Upper lobe of left lung (tissue), 6 donors: ENCODE measurements at regions not wholly inside any gene's neighbourhood (a gene's known extent, or its start where the extent isn't known, plus 50 kb on each side); places are given as distances from the start of the nearest gene placed in this dataset.
A peak's percentile ranks its signal among the peaks of the same experiment; 100 is the strongest.

ENCODE experiments used
- ATAC-seq, 2 donors: fragments of 200-7000 bp; cut with Tn5 transposase; one replicate each; pipeline ENCODE4 v1.9.1; 2022; ENCODE audit warnings: mild to moderate bottlenecking in 2 of 2, moderate library complexity in 2 of 2; ENCODE audit not compliant: low FRiP score in 2 of 2
- DNase-seq, 2 donors: peaks; one replicate each; pipeline ENCODE4 v3.0.0-alpha.2; 2019 to 2020
- H3K27ac ChIP-seq, 4 donors: fragments of 200-600 bp; sonication (generic); one replicate each; pipeline ENCODE4 v1.5.1; 2016 to 2019
- H3K27me3 ChIP-seq, 4 donors: fragments of 200-600 bp; sonication (generic); one replicate each; pipeline ENCODE4 v1.5.1; 2017 to 2019
- H3K36me3 ChIP-seq, 4 donors: fragments of 200-600 bp; sonication (generic); one replicate each; pipeline ENCODE4 v1.5.1; 2016 to 2019
- H3K4me1 ChIP-seq, 4 donors: fragments of 200-600 bp; sonication (generic); one replicate each; pipeline ENCODE4 v1.5.1; 2018 to 2019
- H3K4me3 ChIP-seq, 4 donors: fragments of 200-600 bp; sonication (generic); one replicate each; pipeline ENCODE4 v1.5.1; 2017 to 2019; ENCODE audit warnings: mild to moderate bottlenecking in 2 of 4, moderate library complexity in 1 of 4
- H3K9me3 ChIP-seq, 4 donors: fragments of 200-600 bp; sonication (generic); one replicate each; pipeline ENCODE4 v1.5.1; 2018 to 2019
- CTCF ChIP-seq, 6 experiments: fragments of 450-650 bp in 4 of 6; fragments of 200-600 bp in 2 of 6; sonication (generic) in 2 of 6; IDR thresholded peaks; one replicate each; pipeline ENCODE4 v1.5.1; 2016 to 2019; ENCODE audit warnings: antibody characterized with exemption in 6 of 6
- EP300 ChIP-seq, 4 donors: sonication (generic); formaldehyde crosslinking; IDR thresholded peaks; one replicate each; pipeline ENCODE4 v1.5.1; 2017; ENCODE audit warnings: antibody characterized with exemption in 4 of 4, control low read depth in 2 of 4
- POLR2A ChIP-seq, 4 donors: fragments of 450-650 bp; IDR thresholded peaks; one replicate each; pipeline ENCODE4 v1.5.1; 2016 to 2017; ENCODE audit warnings: antibody characterized with exemption in 4 of 4, mild to moderate bottlenecking in 2 of 4
- POLR2AphosphoS5 ChIP-seq, 2 donors: sonication (generic); formaldehyde crosslinking; IDR thresholded peaks; one replicate each; pipeline ENCODE4 v1.5.1; 2017; ENCODE audit warnings: antibody characterized with exemption in 2 of 2
- WGBS, 2 donors: methylation state at CpG; one replicate each; pipeline ENCODE4 v1.1.5; 2017 to 2018; 5-methylcytosine and 5-hydroxymethylcytosine counted together
- donor health status: DM: no; HTN: no; CAD: no; lungs with moderate emphysema.
- donor health status: DM: no; HTN: yes; CAD: no; lungs with severe emphysema.

GRCh38 chr4:149218672-149219071, 597.0 kb downstream of the IQCM start:
- Histone ChIP-seq H3K27ac (no peak overlapping the region), H3K36me3 (no peaks in the 10 kb centered on the region), H3K4me3 (no peak overlapping the region), H3K27me3 (no peaks in the 10 kb centered on the region), H3K9me3 (peaks cover 0 to 30% (median 3%) of the 10 kb centered on the region in 4 donors), H3K4me1 (no peaks in the 10 kb centered on the region)
- peak in 1 of 2 donors; percentile 22 for DNase-seq
- TF ChIP-seq POLR2A (IDR thresholded peaks at IDR 0.05), result no peak
- no peak for TF ChIP-seq POLR2AphosphoS5 (IDR thresholded peaks at IDR 0.05)
- no peak for TF ChIP-seq EP300 (IDR thresholded peaks at IDR 0.05)
- no peak for ATAC-seq
- WGBS, 2 donors, result 95% methylated on average over 4 of the region's 4 CpGs; no CpG with 5 or more reads in 1 of the 2 donors

GRCh38 chr4:149214301-149214700, 601.3 kb downstream of the IQCM start:
- no peak for DNase-seq
- Histone ChIP-seq H3K9me3 (peaks cover 0 to 13% (median 0%) of the 10 kb centered on the region in 4 donors), H3K27me3 (no peaks in the 10 kb centered on the region), H3K4me1 (no peaks in the 10 kb centered on the region), H3K27ac (no peak overlapping the region), H3K4me3 (no peak overlapping the region), H3K36me3 (no peaks in the 10 kb centered on the region)
- TF ChIP-seq CTCF (IDR thresholded peaks at IDR 0.05) (no peak), POLR2A (IDR thresholded peaks at IDR 0.05) (no peak), POLR2AphosphoS5 (IDR thresholded peaks at IDR 0.05) (no peak), EP300 (IDR thresholded peaks at IDR 0.05) (no peak)
- no peak for ATAC-seq

DNA sequence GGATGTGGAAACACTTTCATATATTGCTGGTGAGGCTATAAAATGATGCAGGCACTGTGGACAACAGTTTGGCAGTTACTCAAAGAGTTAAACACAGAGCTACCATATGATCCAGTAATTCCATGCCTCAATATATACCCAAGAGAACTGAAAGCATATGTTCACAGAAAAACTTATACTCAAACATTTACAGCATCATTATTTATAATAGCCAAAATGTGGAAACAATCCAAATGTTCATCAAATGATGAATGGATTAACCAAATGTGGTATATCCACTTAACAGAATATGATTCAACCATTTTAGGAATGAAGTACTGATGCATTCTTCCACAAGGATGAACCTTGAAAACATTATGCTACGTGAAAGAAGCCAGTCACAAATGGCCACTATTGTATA, 603.8 kb downstream of the IQCM start:
- no peak for ATAC-seq
- TF ChIP-seq POLR2A (IDR thresholded peaks at IDR 0.05), result no peak
- no peak for TF ChIP-seq CTCF (IDR thresholded peaks at IDR 0.05)
- no peak for TF ChIP-seq EP300 (IDR thresholded peaks at IDR 0.05)
- no peak for TF ChIP-seq POLR2AphosphoS5 (IDR thresholded peaks at IDR 0.05)
- no peaks in the 10 kb centered on the region for H3K4me1 ChIP-seq
- no peaks in the 10 kb centered on the region for H3K36me3 ChIP-seq
- no peaks in the 10 kb centered on the region for H3K27me3 ChIP-seq
- H3K27ac ChIP-seq, result no peak overlapping the region
- H3K9me3 ChIP-seq, result no peaks in the 10 kb centered on the region
- H3K4me3 ChIP-seq, result no peak overlapping the region
- 77 to 89% methylated on average over 1 of the region's 1 CpG for WGBS, 2 donors
- no peak for DNase-seq

- ATAC-seq (peak in 1 of 2 donors; percentile 53), DNase-seq (no peak)
- no peaks in the 10 kb centered on the region for H3K36me3 ChIP-seq
- TF ChIP-seq EP300 (IDR thresholded peaks at IDR 0.05) (no peak), POLR2A (IDR thresholded peaks at IDR 0.05) (no peak), POLR2AphosphoS5 (IDR thresholded peaks at IDR 0.05) (no peak), CTCF (IDR thresholded peaks at IDR 0.05) (no peak)
- H3K9me3 ChIP-seq, result no peaks in the 10 kb centered on the region
- WGBS, 2 donors, result 48 to 49% methylated on average over 4 of the region's 4 CpGs
- H3K4me1 ChIP-seq, result no peaks in the 10 kb centered on the region
- H3K27ac ChIP-seq, result no peak overlapping the region
- H3K4me3 ChIP-seq, result no peak overlapping the region
- H3K27me3 ChIP-seq, result no peaks in the 10 kb centered on the region
Measured at GRCh38 chr4:149203256-149204001, 612.2 kb downstream of the IQCM start.

GRCh38 chr4:149202117-149202516, 613.5 kb downstream of the IQCM start:
- TF ChIP-seq EP300 (IDR thresholded peaks at IDR 0.05) (no peak), POLR2A (IDR thresholded peaks at IDR 0.05) (no peak), CTCF (IDR thresholded peaks at IDR 0.05) (no peak), POLR2AphosphoS5 (IDR thresholded peaks at IDR 0.05) (no peak)
- Histone ChIP-seq H3K4me1 (no peaks in the 10 kb centered on the region), H3K36me3 (no peaks in the 10 kb centered on the region), H3K4me3 (no peak overlapping the region), H3K9me3 (no peaks in the 10 kb centered on the region), H3K27me3 (no peaks in the 10 kb centered on the region), H3K27ac (no peak overlapping the region)
- 0 to 73% methylated on average over 1 of the region's 1 CpG for WGBS, 2 donors
- ATAC-seq (no peak), DNase-seq (no peak)
